H1 (cell line): ENCODE measurements at regions not wholly inside any gene's neighbourhood (a gene's known extent, or its start where the extent isn't known, plus 50 kb on each side); places are given as distances from the start of the nearest gene placed in this dataset.

Source experiments
- BACH1 ChIP-seq: IDR thresholded peaks from 2 replicates; pipeline ENCODE4 v1.6.1; 2012; ENCODE audit warnings: low read length, improper control_type of control experiment
- BCL11A ChIP-seq, 2 experiments: IDR thresholded peaks; one replicate each; pipeline ENCODE4 v1.6.1; 2011; ENCODE audit warnings: low read depth in 2 of 2, low read length in 2 of 2, mild to moderate bottlenecking in 2 of 2
- MAFK ChIP-seq: IDR thresholded peaks from 2 replicates; pipeline ENCODE4 v1.6.1; 2012; ENCODE audit warnings: low read depth, mild to moderate bottlenecking, improper control_type of control experiment, low read length
- RAD21 ChIP-seq, 2 experiments: IDR thresholded peaks in 1 of 2; conservative IDR thresholded peaks in 1 of 2; 2 replicates each; pipeline ENCODE4 v1.6.1; 2011; ENCODE audit warnings: low read depth in 2 of 2, low read length in 2 of 2, improper control_type of control experiment in 1 of 2, inconsistent platforms in 1 of 2, mild to moderate bottlenecking in 1 of 2, moderate library complexity in 1 of 2
- TF ChIP-seq, protein P1 (sequence below), 3 experiments: IDR thresholded peaks; 1 replicate in 2 of 3; 2 replicates in 1 of 3; pipeline versions ENCODE4 v1.5.1 to v1.6.1; 2011; ENCODE audit warnings: low read length in 3 of 3, mild to moderate bottlenecking in 3 of 3, inconsistent platforms in 2 of 3, low read depth in 1 of 3, moderate library complexity in 1 of 3; ENCODE audit not compliant: insufficient read depth in 1 of 3; ENCODE audit errors: control extremely low read depth in 1 of 3

DNA sequence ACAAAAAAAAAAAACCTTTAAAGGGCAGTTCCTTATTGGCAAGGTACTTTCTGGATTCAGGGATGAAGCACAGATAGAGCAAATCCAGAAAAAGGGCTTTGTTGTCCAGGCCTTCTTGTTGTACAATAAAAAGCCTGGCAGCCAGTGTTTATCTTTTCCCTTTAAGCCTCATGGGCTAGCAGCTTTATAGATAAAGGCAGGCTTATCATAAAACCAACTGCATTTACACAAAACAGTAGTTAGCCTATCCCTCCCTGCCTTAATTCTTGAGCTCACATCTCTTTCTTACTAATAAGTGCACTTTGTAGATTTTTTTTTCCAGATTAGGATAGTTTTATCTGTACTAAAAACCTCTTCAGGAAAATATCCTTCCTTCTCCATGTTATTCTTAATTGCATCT lies 662.8 kb upstream of the CCDC54 start (continued):
- TF ChIP-seq BCL11A (IDR thresholded peaks at IDR 0.05; ENCODE audit: low read depth in 2 of 2, low read length in 2 of 2) (no peak), MAFK (no peak), BACH1 (no peak), RAD21 (IDR thresholded peaks at IDR 0.05 in 1 of 2, conservative IDR thresholded peaks at IDR 0.05 in 1 of 2; ENCODE audit: low read depth in 2 of 2, low read length in 2 of 2) (no peak)
- TF ChIP-seq, protein P1, sequence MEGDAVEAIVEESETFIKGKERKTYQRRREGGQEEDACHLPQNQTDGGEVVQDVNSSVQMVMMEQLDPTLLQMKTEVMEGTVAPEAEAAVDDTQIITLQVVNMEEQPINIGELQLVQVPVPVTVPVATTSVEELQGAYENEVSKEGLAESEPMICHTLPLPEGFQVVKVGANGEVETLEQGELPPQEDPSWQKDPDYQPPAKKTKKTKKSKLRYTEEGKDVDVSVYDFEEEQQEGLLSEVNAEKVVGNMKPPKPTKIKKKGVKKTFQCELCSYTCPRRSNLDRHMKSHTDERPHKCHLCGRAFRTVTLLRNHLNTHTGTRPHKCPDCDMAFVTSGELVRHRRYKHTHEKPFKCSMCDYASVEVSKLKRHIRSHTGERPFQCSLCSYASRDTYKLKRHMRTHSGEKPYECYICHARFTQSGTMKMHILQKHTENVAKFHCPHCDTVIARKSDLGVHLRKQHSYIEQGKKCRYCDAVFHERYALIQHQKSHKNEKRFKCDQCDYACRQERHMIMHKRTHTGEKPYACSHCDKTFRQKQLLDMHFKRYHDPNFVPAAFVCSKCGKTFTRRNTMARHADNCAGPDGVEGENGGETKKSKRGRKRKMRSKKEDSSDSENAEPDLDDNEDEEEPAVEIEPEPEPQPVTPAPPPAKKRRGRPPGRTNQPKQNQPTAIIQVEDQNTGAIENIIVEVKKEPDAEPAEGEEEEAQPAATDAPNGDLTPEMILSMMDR (IDR thresholded peaks at IDR 0.05; ENCODE audit: control extremely low read depth in 1 of 3, insufficient read depth in 1 of 3, low read depth in 1 of 3, low read length in 3 of 3), result no peak
